Stimulated activated CD4-positive, alpha-beta T cell treated with anti-CD3 and anti-CD28 coated beads, Interleukin-4, amount 100 ng/mL, for 1 hour (primary cell): ENCODE measurements at regions not wholly inside any gene's neighbourhood (a gene's known extent, or its start where the extent isn't known, plus 50 kb on each side); places are given as distances from the start of the nearest gene placed in this dataset.
"Not testable (repeated sequence)": the region's sequence is repeated elsewhere in the genome, so short reads cannot be mapped to it uniquely, and the experiment has no call there.

ENCODE experiments used
- DNase-seq: peaks from one replicate; pipeline ENCODE4 v3.0.0-alpha.2; 2020

DNA sequence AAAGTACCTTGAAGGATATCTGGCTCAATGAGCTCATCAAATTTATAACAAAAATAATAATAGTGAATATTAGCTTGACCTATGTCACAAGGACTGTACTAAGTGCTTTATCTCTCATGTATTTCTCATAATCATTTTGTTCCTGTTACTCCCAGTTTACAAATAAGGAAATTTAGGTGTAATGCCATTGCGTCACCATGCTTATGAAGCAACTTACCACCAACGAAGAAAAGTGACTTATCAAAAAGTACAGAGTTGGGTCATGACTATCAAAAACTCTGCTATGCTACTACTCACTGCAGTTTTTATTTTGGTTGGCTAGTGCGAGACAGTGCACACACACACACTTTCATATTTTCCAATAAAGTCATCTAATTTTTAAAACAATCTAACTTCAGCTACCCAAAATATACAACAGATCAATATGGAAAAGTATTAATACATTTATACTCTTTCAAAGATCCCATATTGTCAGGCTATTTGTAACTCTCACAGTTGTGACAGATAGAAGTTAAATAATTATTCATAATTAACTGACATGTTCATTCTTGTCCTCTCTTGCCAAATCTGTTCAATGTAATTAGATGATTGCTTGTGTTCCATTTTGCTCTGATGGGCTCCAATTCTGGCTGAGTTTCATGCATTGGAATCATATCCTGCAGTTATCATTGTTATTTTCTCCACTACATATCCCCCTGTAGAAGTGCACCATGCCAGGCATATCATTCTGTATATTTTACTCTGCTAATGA lies 119.4 kb downstream of the KCNJ2 start:
- no peak for DNase-seq

DNA sequence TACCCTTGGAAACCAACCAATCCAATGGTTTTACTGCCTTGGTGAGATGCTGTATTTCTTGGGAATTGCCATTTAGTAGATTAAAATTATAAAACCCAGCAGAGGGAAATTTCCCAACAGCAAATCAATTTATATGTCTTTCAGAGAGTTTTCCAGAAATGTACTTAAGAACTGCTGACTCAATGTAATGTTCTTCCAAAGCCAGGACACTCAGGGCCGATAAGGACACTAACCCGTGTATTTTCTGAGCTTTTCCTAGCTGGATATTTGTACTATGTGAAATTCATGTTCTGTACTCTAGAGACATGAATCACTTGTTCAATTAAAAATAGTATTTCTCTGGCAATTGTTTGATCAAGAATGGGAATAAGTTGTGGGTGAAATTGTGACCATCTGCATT lies 121.4 kb downstream of the KCNJ2 start:
- DNase-seq: no peak

DNA sequence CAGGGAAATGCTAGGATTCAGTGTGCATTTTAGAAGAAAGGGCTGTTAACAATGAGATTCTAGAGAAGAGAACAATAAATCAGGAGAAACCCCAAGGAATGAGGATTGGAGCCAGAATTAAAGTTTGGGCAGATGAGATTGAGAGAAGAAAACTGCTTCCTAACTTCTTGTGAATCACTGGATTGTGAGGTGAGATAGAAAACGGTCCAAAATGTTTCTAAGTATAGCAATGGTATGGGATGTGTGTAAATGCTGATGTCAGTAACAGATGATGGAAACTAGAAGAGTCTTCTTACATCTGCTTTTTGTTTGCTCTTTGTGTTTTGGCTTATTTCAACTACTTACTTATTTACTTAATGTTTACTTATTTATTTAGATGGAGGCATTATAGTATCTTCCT lies 123.0 kb downstream of the KCNJ2 start:
- no peak for DNase-seq

DNA sequence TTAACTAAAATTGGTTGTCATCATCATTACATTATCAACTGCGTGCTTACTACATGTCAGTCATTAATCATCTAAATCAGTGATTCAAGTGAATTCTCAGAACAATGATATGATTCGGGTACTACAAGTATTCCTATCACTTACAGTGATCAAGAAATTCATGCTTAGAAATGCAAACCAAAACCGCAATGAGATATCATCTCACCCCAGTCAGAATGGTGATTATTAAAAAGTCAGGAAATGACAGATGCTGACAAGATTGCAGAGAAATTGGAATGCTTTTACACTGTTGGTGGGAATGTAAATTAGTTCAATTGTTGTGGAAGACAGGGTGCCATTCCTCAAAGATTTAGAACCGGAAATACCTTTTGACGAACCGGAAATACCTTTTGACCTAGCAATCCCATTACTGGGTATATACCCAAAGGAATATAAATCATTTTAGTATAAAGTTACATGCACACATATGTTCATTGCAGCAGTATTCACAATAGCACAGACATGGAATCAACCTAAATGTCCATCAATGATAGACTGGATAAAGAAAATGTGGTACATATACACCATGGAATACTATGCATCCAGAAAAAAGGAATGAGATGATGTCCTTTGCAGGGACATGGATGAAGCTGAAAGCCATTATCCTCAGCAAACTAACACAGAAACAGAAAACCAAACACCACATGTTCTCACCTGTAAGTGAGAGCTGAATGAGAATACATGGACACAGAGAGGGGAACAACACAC lies 124.4 kb downstream of the KCNJ2 start:
- not testable (repeated sequence) for DNase-seq

DNA sequence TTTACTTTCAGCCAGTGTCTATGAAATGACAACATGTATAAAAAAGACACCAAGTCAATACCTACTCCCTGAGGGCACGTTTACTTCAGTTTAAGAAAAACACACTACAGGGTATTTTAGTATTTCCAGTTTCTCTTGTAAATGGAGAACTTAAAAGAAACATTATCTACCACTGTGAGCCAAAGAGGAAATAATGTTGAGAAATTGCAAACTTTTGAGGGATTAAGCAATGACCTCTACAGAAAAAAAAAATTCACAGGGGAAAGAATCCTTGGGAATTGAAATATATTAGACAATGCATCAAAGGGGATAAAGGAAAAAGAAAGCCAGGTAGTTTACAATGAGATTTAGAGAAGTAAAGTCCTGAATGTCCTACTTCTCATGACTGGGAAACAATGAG lies 126.0 kb downstream of the KCNJ2 start:
- DNase-seq: no peak

DNA sequence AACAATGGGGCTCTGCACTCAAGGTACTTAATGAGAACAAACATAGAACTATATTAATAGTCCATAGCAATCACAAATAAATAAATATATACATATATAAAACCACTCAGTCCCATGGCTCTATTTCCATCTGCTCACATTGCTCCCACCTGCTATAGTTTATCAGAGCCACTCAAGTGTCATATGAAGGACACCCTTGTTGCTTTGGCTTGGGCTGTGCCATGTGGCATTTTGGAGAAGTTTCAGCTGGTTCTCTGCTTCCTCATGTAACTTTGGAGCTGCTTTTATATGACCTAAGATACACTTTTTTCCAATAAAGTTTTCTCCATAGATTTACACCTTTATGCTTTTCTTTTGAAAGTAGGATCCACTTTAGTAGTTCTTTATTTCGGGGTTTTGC lies 126.4 kb downstream of the KCNJ2 start:
- no peak for DNase-seq

DNA sequence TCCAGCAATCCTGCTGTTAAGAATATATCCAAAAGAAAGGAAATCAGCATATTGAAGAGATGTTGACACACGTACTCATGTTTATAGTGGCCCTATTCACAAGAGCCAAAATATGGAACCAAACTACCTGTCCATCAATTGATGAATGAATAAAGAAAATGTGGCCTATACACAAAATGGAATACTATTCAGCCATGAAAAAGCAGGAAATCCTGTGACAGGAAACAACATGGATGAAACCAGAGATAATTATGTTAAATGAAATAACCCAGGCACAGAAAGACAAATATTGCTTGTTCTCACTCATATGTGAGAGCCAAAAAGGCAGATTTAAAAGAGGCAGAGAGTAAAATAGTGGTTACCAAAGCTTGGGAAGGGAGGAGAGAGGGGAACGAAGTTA lies 127.1 kb downstream of the KCNJ2 start:
- no peak for DNase-seq

DNA sequence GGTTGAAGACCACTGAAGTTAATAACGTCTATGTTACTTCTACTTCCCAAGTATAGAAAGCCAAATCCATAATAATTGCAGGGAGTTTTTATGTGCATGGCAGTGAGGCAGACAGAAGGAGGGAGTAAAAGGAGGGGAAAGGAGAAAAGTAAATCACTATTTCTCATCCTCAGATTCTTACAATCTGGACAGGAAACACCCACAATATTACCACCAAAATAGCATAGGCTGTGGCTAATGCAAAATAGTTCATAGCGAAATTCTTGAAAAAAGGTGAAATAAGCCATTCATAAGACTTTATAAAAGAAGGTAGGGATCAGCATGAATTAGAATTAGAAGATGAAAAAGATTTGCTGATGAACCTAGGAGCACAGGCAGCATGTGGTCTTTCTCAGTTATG lies 128.1 kb downstream of the KCNJ2 start:
- DNase-seq: no peak

DNA sequence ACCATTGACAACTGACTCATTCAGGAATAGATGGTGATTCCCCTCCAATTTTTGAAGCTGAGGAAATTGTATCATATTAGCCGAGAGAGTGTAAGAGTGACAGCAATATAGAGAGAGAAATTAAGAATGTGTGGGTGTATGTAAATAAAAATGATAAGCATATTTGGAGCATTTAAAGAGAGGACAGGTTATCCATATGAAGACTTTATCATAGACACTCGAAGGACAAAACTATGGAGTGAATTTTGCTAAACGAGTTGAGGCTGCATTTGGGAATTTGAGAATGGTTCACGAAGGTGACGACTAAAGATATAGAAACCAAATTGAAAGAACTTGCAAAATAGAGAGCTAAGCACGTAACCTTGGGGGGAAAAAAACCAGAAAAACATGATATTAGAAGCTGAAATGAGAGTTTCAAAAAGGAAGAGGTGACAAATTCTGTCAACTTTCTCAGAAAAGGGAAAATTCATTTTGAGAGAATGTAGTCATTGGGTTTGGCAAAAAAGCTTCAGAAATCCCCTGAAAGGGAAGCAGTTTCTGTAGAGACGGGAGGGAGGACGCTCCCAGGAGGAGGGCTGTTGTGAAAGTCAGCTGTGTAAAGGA lies 129.7 kb downstream of the KCNJ2 start:
- no peak for DNase-seq

DNA sequence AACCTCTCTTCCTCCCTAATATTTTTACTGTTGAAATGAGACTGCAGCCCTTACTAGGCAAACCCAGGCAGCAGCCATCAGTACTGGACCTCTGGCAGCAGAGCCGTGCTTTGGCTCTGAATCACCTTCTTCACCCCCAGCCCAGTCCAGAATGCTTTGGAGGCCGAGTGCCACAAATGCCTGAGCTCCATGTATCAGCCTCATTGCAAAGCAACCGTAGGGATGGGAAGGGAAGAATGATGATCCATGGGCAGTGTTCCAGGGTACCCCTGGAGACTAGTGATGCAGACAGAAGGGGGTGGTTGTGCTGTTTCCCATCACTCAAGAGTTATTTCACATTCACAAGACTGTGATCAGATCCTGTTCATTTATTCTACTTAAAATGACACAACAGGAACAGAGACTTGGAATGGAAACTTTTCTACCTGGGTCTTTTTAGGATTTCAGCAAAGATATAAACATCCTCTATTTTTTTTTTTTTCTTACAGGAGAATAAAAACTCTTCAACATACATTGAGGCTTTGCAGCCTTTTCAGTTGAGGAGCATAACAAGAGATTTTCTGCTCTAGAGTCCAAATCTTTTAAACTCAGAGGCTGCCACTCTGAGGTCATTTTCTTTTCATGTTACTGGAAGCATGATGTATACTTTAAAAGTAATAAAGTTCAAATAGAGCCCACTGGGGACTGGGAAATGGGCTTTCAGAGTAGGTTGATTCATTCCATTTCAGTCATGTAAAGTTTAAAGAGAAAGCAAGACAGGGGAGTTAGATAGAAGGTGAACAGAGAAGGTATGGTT lies 138.3 kb downstream of the KCNJ2 start:
- DNase-seq: no peak

DNA sequence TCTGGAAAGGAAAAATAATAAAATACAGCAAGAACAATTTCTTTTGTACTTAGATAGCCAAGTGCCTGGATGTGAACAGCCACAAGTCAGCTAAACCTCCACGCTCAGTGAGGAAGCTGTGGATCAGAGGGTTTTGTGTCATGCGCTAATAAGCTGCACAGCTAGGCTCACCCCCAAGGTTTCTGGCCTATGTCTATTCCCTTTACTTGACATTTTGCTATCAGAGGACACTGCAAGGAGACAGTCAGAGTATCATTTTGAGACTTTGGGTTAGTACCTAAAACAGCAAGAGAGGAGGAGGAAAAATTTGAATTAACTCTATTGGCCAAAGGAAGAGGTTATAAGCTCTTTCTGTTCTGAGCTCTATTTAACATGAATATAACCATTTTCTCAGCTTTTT lies 139.3 kb downstream of the KCNJ2 start:
- no peak for DNase-seq

DNA sequence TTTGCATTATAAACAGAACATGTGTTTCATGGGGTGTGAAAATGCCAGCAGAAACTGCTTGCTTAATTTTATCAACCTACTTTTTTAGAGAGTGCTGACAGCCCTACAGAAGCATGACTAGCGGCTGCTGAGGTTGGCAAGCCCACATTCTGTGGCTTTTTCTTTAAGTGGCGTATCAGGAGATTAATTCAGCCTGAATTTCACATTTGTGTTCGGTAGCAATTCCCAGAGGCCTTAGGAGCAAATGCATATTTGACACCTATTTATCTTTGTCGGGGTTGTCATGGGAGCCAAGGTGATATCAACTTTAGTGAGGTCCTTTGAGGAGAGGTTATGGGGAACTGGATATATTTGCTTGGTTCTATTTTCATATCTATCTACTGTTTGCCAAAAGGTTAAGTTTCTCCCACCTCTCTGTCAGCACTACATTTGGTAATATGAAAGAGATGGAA lies 140.9 kb downstream of the KCNJ2 start:
- no peak for DNase-seq

DNA sequence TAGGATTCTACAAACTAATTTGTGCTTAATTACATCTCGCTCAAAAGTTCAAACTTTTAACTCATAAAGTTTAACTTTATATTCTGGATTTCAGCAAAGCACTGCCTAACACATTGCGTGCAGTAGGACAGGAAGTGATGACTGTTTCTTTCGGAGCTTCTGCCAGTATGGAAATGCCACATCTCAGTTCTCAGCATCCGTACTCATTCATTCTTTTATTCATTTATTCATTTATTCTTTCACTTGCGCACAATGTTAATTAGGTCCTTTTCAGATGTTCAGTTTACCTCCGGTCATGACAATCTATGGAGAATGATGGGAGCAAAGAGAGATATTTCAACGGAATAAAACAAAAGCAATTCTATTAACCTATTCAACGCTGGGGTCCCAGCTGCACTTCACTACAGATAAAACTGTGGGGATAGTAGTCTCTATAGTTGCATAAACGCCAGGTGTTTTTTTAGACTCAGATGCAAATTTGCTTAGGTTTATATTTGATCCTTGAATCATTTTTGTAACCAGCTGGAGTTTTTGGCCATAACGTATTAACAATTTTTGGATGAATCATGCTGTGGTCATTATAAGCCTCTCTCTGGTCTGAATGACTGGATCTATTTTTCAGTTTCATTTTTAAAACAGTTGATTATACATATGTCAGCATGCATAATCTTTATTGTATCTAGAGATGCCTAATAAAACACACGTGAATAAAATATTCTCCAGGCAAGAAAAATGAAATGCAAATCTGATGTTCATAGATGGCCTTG lies 143.9 kb downstream of the KCNJ2 start:
- DNase-seq: no peak

DNA sequence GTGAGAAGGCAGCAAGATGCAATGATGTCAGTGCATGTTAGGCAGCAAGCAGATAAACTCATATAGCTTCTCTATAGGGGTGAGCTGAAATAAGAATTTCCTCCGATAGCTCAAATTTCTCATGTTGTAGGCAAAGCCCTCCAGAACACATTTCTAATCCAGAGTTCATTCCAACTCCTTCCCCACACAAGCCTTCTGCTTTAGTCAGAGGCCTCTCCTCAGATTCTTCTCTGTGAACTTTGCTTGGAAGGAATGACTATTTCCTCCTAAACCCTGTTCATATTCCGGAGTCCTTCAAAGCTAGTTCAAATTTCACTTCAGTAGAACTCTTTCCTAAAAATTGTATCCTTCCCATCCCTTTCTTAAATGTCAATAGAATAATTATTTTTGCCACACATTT lies 144.8 kb downstream of the KCNJ2 start:
- no peak for DNase-seq

DNA sequence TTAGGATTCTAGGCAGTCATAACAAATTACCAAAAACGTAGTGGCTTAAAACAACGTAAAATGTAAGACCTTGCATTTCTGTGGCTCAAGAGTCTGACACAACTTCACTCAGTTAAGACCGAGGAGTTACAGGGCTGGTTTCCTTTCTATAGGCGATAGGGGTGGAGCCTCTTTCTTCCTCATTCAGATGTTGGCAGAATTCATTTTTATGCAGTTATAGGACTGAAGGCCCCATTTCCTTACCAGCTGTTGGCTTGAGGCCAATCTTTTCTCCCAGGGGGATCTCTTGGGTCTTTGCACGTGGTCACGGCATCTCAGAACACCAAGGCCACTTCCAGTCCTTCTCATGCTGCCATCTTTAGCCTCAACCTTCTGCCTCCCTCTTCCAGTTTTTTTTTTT lies 145.2 kb downstream of the KCNJ2 start:
- no peak for DNase-seq

DNA sequence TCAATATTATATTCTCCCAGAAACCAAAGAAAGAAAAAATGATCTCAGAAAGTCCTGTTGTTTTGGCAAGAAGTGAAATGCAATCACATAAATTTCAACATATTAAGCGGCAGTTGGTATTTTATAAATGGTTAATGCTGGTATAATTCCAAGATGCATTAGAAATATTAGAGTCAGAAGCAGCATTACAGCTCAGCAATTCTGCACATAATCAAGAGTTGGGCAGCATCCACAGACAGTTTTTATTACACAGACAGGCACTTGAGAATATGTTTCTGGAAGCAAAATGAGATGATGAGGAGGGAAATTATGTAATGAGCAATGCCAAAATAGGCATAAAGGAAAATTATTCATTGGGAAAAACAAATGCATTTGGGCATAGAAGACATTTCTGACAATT lies 148.1 kb downstream of the KCNJ2 start:
- DNase-seq: no peak

DNA sequence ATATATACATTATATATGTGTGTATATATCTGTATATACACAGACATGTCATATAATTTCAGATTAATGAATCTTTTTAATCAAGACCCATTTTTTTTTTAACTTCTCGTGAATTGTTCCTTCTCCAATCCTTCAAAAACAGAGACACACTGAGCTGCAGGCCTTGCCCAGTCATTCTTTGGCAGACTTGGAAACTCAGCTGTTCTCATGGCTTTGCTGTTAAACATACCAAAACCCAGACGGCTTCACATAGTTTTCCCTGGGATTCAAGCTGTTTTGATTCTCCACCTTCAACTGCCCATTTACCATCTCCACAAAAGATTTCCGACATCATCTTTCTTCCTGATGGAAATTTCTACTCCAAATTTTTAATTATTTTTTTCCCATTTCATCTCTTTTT lies 148.7 kb downstream of the KCNJ2 start:
- no peak for DNase-seq

DNA sequence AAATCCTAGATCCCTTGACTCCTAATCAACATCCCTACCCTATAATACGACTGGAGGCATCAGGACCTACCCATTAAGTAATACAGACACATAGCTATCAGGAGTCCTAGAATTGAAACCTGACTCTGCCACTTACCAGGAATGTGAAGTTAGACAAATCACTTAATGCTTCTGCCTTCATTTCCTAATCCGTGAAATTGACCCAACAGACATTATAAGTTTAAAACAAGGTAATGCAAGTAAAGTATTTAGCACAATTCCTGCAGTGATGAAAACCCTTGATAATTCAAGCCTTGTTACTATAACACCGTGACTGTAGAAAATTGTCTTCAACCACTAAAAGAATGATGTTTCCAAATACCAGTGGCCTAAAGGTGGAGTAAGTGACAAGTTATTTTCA lies 150.2 kb downstream of the KCNJ2 start:
- no peak for DNase-seq

DNA sequence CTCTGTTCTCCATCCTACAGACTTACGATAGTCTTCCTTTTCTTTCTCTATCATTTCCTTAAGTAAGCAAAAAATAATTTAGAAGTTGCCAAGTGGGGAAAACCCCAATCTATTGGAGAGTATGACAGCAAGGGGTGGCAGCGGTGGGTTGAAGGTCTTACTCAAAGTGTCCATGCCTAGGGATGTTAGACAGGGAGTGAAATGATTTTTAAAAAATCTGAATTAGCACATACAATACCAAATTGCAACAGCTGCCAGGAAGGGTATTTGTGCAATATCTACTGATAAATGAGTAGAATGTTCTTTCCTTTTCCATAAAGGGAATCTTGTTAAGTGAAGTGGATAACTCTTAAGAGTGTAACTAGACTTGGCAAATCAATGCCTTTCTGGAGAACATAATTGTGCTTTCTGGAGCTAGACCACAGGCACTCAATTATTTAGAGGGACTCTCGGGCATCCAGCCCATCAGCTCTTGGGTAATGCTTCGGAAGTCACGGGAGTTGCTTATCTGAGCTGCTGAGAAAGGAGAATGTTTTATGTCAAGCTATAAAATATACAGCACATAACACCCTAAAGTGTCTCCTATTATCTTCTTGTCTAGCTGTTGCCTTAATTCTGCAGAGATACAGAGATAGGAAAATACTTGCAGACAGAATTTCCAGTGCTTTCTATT lies 151.5 kb downstream of the KCNJ2 start:
- no peak for DNase-seq

DNA sequence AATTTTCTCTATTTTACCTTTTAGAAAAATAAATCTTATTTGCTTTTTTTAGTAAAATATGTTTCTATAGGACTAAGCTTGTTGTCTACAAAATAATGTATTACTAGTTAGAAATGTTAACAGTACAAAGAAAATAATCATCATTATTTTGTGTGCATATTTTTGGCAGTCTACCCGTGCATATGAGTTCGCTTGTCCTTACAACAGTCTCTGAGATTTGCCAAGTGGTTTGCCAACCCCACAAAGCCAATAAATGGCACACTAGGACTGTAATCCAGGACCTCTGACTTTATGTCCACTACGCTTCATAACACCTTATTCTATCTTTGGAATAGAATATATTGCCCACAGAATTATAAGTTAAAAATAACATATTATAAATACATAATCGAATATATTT lies 152.0 kb downstream of the KCNJ2 start:
- DNase-seq: no peak

DNA sequence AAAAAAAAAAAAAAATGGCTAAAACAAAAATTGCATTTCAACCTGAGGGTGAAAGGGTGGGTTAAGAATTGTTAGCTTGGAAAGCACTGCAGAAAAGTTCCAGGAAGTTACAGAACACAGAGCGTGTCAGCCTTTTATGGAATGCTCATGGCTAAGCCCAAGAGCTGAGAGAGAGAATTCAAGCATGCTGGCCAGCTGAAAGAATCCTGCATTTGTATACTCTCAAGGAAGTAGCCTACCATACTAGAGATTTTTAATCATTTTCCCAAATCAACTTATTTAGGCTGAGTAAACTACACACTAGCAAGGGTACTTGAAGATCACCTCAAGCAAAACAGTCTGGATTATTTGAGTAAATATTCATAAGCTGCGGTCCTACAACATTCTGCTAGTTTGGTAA lies 153.9 kb downstream of the KCNJ2 start:
- DNase-seq: no peak

DNA sequence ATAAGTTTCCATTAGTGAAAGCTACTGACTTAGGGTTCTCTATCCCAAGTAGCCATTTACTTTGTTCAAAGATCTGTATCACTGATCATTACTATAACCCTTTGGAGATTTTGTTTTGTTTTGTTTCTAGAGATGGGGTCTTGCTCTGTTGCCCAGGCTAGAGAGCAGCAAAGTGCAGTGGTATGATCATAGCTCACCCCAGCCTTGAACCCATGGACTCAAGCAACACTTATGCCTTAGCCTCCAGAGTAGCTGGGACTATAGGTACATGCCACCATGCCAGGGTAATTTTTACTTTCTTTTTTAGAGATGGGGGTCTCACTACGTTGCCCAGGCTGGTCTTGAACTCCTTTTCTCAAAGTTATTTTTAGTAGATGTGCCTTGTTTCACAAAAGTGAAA lies 154.7 kb downstream of the KCNJ2 start:
- DNase-seq: no peak
